ENCODE measurements at regions not wholly inside any gene's neighbourhood (a gene's known extent, or its start where the extent isn't known, plus 50 kb on each side); places are given as distances from the start of the nearest gene placed in this dataset.
A peak's percentile ranks its signal among the peaks of the same experiment; 100 is the strongest.

DNA sequence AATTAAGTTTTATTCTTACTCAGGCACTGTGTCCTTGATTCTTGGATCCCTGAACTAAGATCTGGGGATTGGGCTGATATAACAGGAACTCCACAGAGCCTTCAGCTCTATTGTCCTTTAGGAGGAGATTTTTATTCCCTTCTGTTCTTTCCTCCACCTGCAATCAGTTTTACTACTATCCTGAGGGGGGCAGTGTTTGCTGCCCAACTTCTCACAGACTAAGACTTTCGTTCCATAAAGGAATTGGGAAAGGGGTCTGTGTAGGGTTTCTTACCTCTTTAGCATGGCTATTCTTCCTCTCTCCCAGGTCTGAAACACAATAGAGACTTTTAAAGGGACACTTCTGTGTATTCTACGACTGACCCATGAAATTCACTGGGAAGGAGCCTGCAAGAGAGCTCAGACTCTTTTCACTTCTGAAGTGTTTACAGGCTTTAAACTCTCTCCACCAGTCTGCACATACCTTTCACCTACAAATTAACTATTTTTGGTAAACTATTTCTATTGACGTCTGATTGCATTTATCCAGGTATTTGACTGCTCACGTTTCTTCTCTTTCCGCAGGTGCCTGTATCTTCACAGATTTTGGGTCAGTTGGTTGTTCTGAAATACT lies 103.3 kb upstream of the DEPDC1 start:
- peak in 3 of 4 donors; percentile 23 to 75 (median 69) for ATAC-seq
- TF ChIP-seq, protein P1, sequence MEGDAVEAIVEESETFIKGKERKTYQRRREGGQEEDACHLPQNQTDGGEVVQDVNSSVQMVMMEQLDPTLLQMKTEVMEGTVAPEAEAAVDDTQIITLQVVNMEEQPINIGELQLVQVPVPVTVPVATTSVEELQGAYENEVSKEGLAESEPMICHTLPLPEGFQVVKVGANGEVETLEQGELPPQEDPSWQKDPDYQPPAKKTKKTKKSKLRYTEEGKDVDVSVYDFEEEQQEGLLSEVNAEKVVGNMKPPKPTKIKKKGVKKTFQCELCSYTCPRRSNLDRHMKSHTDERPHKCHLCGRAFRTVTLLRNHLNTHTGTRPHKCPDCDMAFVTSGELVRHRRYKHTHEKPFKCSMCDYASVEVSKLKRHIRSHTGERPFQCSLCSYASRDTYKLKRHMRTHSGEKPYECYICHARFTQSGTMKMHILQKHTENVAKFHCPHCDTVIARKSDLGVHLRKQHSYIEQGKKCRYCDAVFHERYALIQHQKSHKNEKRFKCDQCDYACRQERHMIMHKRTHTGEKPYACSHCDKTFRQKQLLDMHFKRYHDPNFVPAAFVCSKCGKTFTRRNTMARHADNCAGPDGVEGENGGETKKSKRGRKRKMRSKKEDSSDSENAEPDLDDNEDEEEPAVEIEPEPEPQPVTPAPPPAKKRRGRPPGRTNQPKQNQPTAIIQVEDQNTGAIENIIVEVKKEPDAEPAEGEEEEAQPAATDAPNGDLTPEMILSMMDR (IDR thresholded peaks at IDR 0.05), result peak in 3 of 4 donors; percentile 29 to 63 (median 59)
- no peak for FAIRE-seq
- peak in 1 of 6 donors; percentile 11 for DNase-seq
- H3K9me3 ChIP-seq, result no peaks in the 10 kb centered on the region
- H3K27ac ChIP-seq, result no peak overlapping the region
- H3K36me3 ChIP-seq, result no peaks in the 10 kb centered on the region
- H3K27me3 ChIP-seq, result no peaks in the 10 kb centered on the region
- intact Hi-C loops (cut with DNase I), result no loop called here
- no peaks in the 10 kb centered on the region for H3K4me1 ChIP-seq
- WGBS, 2 donors, result 31 to 34% methylated on average over 5 of the region's 5 CpGs
- H3K4me3 ChIP-seq, result no peak overlapping the region

DNA sequence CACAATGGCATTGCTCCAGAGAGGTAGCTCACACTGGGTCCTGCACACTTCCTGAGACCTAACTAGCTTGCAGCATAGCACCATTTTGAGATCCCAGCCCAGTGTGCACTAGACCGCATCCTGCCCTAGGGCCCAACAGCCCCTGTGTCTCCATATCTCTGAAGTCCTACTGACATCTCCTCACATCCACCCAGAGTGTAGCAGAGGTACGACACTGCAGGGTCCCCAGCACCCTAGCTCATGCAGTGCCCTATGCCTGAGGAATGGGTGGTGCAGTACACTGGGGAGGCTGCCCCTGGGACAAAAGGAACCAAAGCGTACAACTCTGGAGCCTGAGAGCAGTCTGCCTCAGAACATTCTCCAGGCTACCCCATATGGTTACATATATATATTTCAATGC lies 111.4 kb upstream of the DEPDC1 start:
- TF ChIP-seq, protein P1 (IDR thresholded peaks at IDR 0.05), result no peak
- Histone ChIP-seq H3K4me1 (no peaks in the 10 kb centered on the region), H3K27ac (no peak overlapping the region), H3K36me3 (no peaks in the 10 kb centered on the region), H3K4me3 (no peak overlapping the region), H3K9me3 (no peaks in the 10 kb centered on the region), H3K27me3 (no peaks in the 10 kb centered on the region)
- ATAC-seq, result no peak
- intact Hi-C loops (cut with DNase I), result no loop called here
- 85% methylated on average over 3 of the region's 3 CpGs for WGBS, 2 donors
- no peak for FAIRE-seq
- peak in 1 of 6 donors; percentile 13 for DNase-seq

DNA sequence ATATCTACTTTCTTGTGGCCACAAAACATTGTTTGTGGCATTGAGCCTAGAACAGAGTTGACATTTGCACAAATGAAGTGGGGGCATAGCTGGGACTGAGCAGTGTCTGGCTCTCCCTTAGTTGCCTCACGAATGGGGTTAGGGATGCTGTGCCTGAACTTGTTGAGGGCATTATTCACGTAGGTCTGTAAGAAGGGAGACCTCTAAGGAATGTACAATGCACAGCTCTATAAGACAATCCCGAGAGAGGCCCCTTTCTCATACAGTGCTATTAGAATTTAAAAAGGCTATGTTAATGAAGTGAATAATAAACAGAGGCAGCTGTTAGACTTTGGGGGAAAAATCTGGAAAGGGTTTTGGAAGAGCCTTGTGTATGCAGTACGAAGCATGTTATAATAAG lies 118.4 kb upstream of the DEPDC1 start:
- no peaks in the 10 kb centered on the region for H3K27me3 ChIP-seq
- no peak overlapping the region for H3K4me3 ChIP-seq
- H3K9me3 ChIP-seq, result no peaks in the 10 kb centered on the region
- no peak overlapping the region for H3K27ac ChIP-seq
- 58 to 64% methylated on average over 4 of the region's 4 CpGs for WGBS, 2 donors
- ATAC-seq, result no peak
- no peaks in the 10 kb centered on the region for H3K36me3 ChIP-seq
- H3K4me1 ChIP-seq, result no peaks in the 10 kb centered on the region
- TF ChIP-seq, protein P1 (IDR thresholded peaks at IDR 0.05), result no peak
- no peak for DNase-seq
- intact Hi-C loops (cut with DNase I), result no loop called here
- no peak for FAIRE-seq

DNA sequence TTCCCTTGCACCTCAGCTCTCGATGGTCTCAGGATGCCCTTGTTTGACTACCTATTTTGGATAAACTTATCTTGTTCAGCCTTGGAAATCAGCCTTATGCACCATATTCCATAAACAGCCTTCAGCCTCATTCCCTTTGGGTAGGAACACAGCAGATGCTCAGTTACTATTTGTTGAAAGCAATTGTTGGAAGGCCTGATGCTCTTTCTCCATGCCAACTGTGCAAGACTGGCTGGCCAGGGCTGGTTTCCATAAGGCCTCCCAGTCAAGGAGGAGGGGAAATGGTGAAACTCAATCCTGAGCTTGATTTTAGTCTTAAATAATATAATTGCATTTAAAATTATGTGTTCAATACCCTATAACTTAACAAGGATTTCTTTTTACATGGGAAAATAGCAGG lies 121.1 kb upstream of the DEPDC1 start:
- WGBS, 2 donors, result 38 to 44% methylated on average over 1 of the region's 1 CpG
- TF ChIP-seq, protein P1 (IDR thresholded peaks at IDR 0.05), result no peak

DNA sequence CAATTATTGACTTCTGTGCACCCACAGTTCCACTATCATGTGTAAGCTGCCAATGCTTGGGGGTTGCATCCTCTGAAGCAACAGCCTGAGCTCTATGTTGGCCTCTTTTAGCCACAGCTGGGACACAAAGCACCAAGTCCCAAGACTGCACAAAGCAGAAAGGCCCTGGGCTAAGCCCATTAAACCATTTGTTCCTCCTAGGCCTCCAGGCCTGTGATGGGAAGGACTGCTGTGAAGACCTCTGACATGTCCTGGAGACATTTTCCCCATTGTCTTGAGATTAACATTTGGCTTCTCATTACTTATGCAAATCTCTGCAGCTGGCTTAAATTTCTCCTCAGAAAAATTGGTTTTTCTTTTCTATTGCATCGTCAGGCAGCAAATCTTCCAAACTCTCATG lies 123.7 kb upstream of the DEPDC1 start:
- no peak overlapping the region for H3K27ac ChIP-seq
- no peaks in the 10 kb centered on the region for H3K9me3 ChIP-seq
- WGBS, 2 donors, result 82 to 88% methylated on average over 1 of the region's 1 CpG
- TF ChIP-seq, protein P1 (IDR thresholded peaks at IDR 0.05), result no peak
- no peaks in the 10 kb centered on the region for H3K27me3 ChIP-seq
- no peaks in the 10 kb centered on the region for H3K4me1 ChIP-seq
- FAIRE-seq, result no peak
- no peak overlapping the region for H3K4me3 ChIP-seq
- intact Hi-C loops (cut with DNase I), result no loop called here
- DNase-seq, result no peak
- H3K36me3 ChIP-seq, result no peaks in the 10 kb centered on the region
- no peak for ATAC-seq

More for the DNA sequence above, 121.1 kb upstream of the DEPDC1 start:
- Histone ChIP-seq H3K4me3 (no peak overlapping the region), H3K36me3 (no peaks in the 10 kb centered on the region), H3K9me3 (no peaks in the 10 kb centered on the region), H3K27me3 (no peaks in the 10 kb centered on the region), H3K27ac (no peak overlapping the region), H3K4me1 (no peaks in the 10 kb centered on the region)
- intact Hi-C loops (cut with DNase I), result no loop called here
- no peak for FAIRE-seq
- no peak for ATAC-seq
- no peak for DNase-seq

All from pancreas (tissue), 10 donors.